ENCODE measurements at regions not wholly inside any gene's neighbourhood (a gene's known extent, or its start where the extent isn't known, plus 50 kb on each side); places are given as distances from the start of the nearest gene placed in this dataset.
"Not testable (repeated sequence)": the region's sequence is repeated elsewhere in the genome, so short reads cannot be mapped to it uniquely, and the experiment has no call there.

DNA sequence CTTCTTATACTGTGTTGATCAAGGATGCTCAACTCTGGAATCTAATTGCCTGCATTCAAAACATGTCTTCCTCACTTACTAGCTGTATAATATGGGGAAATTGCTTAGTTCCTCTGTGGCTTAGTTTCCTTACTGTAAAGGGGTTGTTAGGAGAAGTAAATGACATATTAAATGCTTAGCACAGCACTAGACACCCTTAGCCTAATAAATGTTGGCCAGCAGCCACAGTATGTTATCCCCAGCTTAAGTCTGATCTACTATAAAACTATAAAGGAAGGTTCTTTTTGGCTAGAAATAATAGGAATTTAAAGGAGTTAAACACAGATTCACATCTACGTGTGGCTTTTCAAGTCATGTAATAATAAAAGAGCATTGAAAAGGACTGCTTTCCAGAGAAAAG, 232.4 kb downstream of the PCSK1 start:
- Histone ChIP-seq H3K27ac (peak overlapping the region; percentile 73 to 81), H3K4me1 (peaks cover 35% of the 10 kb centered on the region), H3K4me3 (no peak overlapping the region), H3K4me2 (peak overlapping the region; percentile 72; the same call in 2 of the 3 replicates), H3K9me3 (no peaks in the 10 kb centered on the region)
- no peak for DNase-seq (ENCODE audit: low read depth in 1 of 2, low spot score in 1 of 2)
- ATAC-seq = peak in 1 of 2 experiments; percentile 25; a peak in 2 of 6 replicates
- ChIA-PET POLR2A (no interaction called here), CTCF (interaction anchor here (0.9 to 1.6 kb wide), 5 partner anchors 14 to 135 kb away, joined by 3 to 6 read pairs (median 3); no protein-coding TSS in a partner anchor)
- TF ChIP-seq MAFK (IDR thresholded peaks at IDR 0.05; ENCODE audit: partially characterized antibody) (no peak), KDM1A (IDR thresholded peaks at IDR 0.05; ENCODE audit: low read depth) (no peak), RARB (CRISPR knock-in tag; IDR thresholded peaks at IDR 0.05) (no peak), KDM5A (IDR thresholded peaks at IDR 0.05) (no peak), CBX2 (IDR thresholded peaks at IDR 0.05; ENCODE audit: borderline replicate concordance, low read depth) (no peak), HOXA7 (CRISPR knock-in tag; IDR thresholded peaks at IDR 0.05) (no peak), ZNF302 (CRISPR knock-in tag; IDR thresholded peaks at IDR 0.05) (no peak), ESRRA (IDR thresholded peaks at IDR 0.05; ENCODE audit: borderline replicate concordance, low read length) (no peak)
- 65% methylated on average over 1 of the region's 1 CpG for WGBS (ENCODE audit: missing lambda C conversion rate)
- FAIRE-seq = no peak

DNA sequence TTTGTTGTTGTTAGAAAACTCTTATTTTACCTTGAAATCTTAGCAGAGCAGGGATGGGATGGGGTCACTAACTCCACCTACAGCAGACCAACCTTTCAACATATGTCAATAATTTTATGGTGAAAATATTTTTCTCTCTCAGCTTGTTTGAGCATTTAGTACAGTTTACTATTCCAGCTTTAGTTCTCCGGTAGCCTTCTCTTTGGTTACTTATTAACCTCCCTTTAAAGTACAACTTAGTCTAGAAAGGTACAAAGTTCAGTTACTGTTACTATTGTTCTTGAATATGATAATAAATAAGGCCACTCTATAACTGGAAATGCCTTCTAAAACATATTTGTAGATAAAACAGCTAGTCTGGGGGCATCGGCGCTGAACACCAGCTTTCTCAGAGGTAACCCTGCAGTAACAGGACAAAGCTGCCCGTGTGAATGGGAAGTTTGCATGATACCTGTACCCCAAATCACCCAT, 233.3 kb downstream of the PCSK1 start:
- Histone ChIP-seq H3K4me2 (peak overlapping the region; percentile 72), H3K27ac (peak overlapping the region; percentile 73 to 81), H3K4me1 (peaks cover 39% of the 10 kb centered on the region), H3K4me3 (0 out of 3 replicates have a peak overlapping the region, but pooled peaks have one; percentile 7), H3K9me3 (no peaks in the 10 kb centered on the region)
- DNase-seq (ENCODE audit: low read depth in 1 of 2, low spot score in 1 of 2) (peak in 1 of 2 experiments; percentile 53), FAIRE-seq (no peak), ATAC-seq (peak; percentile 47 to 82; a peak in 4 of 6 replicates)
- POLR2A ChIA-PET = interaction anchor here (0.6 kb wide), 1 partner anchor 121 kb away, joined by 3 read pairs; no protein-coding TSS in a partner anchor
- CTCF ChIA-PET = no interaction called here
- TF ChIP-seq SMC3 (IDR thresholded peaks at IDR 0.05) = 0 out of 3 replicates have a peak, but pooled peaks have one; percentile 10
- no peak for TF ChIP-seq TP53 (CRISPR knock-in tag; IDR thresholded peaks at IDR 0.05)
- 13% methylated on average over 4 of the region's 4 CpGs for WGBS (ENCODE audit: missing lambda C conversion rate)

- ATAC-seq (peak in 1 of 2 experiments; percentile 30; a peak in 1 of 6 replicates), DNase-seq (ENCODE audit: low read depth in 1 of 2, low spot score in 1 of 2) (no peak), FAIRE-seq (no peak)
- Histone ChIP-seq H3K9me3 (no peaks in the 10 kb centered on the region), H3K4me2 (peak overlapping the region; percentile 72), H3K4me3 (no peak overlapping the region), H3K4me1 (peaks cover 34% of the 10 kb centered on the region), H3K27ac (peak overlapping the region; percentile 65 to 73)
- TF ChIP-seq BHLHE40 (IDR thresholded peaks at IDR 0.05; ENCODE audit: low read depth, low read length) (no peak), EHMT2 (IDR thresholded peaks at IDR 0.05; ENCODE audit: low read depth) (no peak), CHD2 (IDR thresholded peaks at IDR 0.05; ENCODE audit: low read length, partially characterized antibody) (no peak), CTCF (IDR thresholded peaks at IDR 0.05) (no peak), MYC (IDR thresholded peaks at IDR 0.05; ENCODE audit: borderline replicate concordance, low read length) (no peak), HEYL (CRISPR knock-in tag; IDR thresholded peaks at IDR 0.05) (no peak), CBX8 (IDR thresholded peaks at IDR 0.05) (no peak), POLR2A (IDR thresholded peaks at IDR 0.05; ENCODE audit: low read length) (no peak), CHD4 (IDR thresholded peaks at IDR 0.05; ENCODE audit: borderline replicate concordance) (no peak), GATA3 (IDR thresholded peaks at IDR 0.05; ENCODE audit: borderline replicate concordance) (no peak), RFX5 (IDR thresholded peaks at IDR 0.05) (no peak), JUN (IDR thresholded peaks at IDR 0.05) (no peak), EP300 (IDR thresholded peaks at IDR 0.05) (no peak), POLR2AphosphoS2 (conservative IDR thresholded peaks at IDR 0.05; ENCODE audit: low read length) (no peak), JUNB (IDR thresholded peaks at IDR 0.05) (no peak)
- TF ChIP-seq, protein P1, sequence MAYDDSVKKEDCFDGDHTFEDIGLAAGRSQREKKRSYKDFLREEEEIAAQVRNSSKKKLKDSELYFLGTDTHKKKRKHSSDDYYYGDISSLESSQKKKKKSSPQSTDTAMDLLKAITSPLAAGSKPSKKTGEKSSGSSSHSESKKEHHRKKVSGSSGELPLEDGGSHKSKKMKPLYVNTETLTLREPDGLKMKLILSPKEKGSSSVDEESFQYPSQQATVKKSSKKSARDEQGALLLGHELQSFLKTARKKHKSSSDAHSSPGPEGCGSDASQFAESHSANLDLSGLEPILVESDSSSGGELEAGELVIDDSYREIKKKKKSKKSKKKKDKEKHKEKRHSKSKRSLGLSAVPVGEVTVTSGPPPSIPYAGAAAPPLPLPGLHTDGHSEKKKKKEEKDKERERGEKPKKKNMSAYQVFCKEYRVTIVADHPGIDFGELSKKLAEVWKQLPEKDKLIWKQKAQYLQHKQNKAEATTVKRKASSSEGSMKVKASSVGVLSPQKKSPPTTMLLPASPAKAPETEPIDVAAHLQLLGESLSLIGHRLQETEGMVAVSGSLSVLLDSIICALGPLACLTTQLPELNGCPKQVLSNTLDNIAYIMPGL (CRISPR knock-in tag; IDR thresholded peaks at IDR 0.05; ENCODE audit: borderline replicate concordance) = no peak
- 74% methylated on average over 3 of the region's 3 CpGs for WGBS (ENCODE audit: missing lambda C conversion rate)
- POLR2A ChIA-PET = no interaction called here
- CTCF ChIA-PET = interaction anchor here (0.6 kb wide), 1 partner anchor 869 kb away, joined by 3 read pairs; no protein-coding TSS in a partner anchor
Observed at GRCh38 chr5:96198356-96199058, 234.5 kb downstream of the PCSK1 start.

GRCh38 chr5:96197767-96198166, 235.3 kb downstream of the PCSK1 start:
- peak overlapping the region in 1 of 2 experiments; percentile 65; a peak in 4 of 6 replicates for H3K27ac ChIP-seq
- DNase-seq (ENCODE audit: low read depth in 1 of 2, low spot score in 1 of 2); H3K4me2 ChIP-seq; CTCF ChIA-PET; FAIRE-seq; ATAC-seq; H3K4me3 ChIP-seq; POLR2A ChIA-PET; H3K9me3 ChIP-seq: not testable (repeated sequence)
- H3K4me1 ChIP-seq = peaks cover 30% of the 10 kb centered on the region
- 100% methylated on average over 3 of the region's 3 CpGs for WGBS (ENCODE audit: missing lambda C conversion rate)

All from A549 (cell line).